ENCODE measurements at regions not wholly inside any gene's neighbourhood (a gene's known extent, or its start where the extent isn't known, plus 50 kb on each side); places are given as distances from the start of the nearest gene placed in this dataset.

DNA sequence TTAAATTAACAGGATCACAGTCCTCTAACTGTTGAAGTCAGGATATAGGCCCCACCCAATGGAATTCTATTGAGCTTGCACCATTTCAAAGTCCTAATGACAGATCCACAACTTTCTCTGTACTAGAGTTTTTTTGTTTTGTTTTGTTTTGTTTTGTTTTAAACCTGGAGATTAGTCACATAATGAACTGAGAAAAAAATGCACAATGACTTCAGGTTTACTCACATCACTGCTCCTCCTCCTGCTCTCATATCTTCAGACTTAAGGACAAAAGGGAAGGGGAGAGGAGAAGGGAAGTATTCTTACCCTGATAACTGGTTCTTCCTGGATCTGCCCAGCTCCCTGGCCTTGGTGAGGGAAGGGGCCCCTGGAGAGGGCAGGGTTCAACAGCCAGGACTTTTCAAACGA, 208.2 kb upstream of the EPHA4 start:
- no peaks in the 10 kb centered on the region for H3K27me3 ChIP-seq (ENCODE audit: control insufficient read depth, insufficient read depth, low read length)
- H3K4me3 ChIP-seq (replicated peaks in 1 of 4; ENCODE audit: control extremely low read depth in 1 of 4, insufficient read depth in 1 of 4, low read depth in 3 of 4, low read length in 4 of 4) = no peak overlapping the region
- H3K36me3 ChIP-seq (ENCODE audit: control insufficient read depth, insufficient read depth, low read length) = no peaks in the 10 kb centered on the region
- H4K20me1 ChIP-seq (ENCODE audit: control insufficient read depth, extremely low read depth, insufficient read depth, low read length) = no peaks in the 10 kb centered on the region
- H2AFZ ChIP-seq (ENCODE audit: low read length) = no peak overlapping the region
- H3K9me3 ChIP-seq (ENCODE audit: control insufficient read depth, insufficient read depth, low read depth, low read length) = no peaks in the 10 kb centered on the region
- peak overlapping the region; percentile 63 for H3K27ac ChIP-seq (ENCODE audit: insufficient read depth, low read length)
- no peaks in the 10 kb centered on the region for H3K79me2 ChIP-seq (ENCODE audit: control insufficient read depth, insufficient read depth, low read length)
- no peaks in the 10 kb centered on the region for H3K4me1 ChIP-seq (ENCODE audit: control insufficient read depth, extremely low read depth, insufficient read depth, low read length)
- H3K9ac ChIP-seq (ENCODE audit: insufficient read depth, low read length) = no peak overlapping the region
- peak; percentile 51 to 84 for DNase-seq (ENCODE audit: low read depth in 2 of 2)
- TF ChIP-seq EZH2 (IDR thresholded peaks at IDR 0.05; ENCODE audit: low read length, missing control alignments) = no peak
- TF ChIP-seq, protein P1, sequence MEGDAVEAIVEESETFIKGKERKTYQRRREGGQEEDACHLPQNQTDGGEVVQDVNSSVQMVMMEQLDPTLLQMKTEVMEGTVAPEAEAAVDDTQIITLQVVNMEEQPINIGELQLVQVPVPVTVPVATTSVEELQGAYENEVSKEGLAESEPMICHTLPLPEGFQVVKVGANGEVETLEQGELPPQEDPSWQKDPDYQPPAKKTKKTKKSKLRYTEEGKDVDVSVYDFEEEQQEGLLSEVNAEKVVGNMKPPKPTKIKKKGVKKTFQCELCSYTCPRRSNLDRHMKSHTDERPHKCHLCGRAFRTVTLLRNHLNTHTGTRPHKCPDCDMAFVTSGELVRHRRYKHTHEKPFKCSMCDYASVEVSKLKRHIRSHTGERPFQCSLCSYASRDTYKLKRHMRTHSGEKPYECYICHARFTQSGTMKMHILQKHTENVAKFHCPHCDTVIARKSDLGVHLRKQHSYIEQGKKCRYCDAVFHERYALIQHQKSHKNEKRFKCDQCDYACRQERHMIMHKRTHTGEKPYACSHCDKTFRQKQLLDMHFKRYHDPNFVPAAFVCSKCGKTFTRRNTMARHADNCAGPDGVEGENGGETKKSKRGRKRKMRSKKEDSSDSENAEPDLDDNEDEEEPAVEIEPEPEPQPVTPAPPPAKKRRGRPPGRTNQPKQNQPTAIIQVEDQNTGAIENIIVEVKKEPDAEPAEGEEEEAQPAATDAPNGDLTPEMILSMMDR (conservative IDR thresholded peaks at IDR 0.05 in 1 of 2, IDR thresholded peaks at IDR 0.05 in 1 of 2; ENCODE audit: low read depth in 1 of 2, low read length in 2 of 2) = no peak
- peak overlapping the region; percentile 33 for H3K4me2 ChIP-seq (ENCODE audit: extremely low read depth, insufficient read depth, low read length)

DNA sequence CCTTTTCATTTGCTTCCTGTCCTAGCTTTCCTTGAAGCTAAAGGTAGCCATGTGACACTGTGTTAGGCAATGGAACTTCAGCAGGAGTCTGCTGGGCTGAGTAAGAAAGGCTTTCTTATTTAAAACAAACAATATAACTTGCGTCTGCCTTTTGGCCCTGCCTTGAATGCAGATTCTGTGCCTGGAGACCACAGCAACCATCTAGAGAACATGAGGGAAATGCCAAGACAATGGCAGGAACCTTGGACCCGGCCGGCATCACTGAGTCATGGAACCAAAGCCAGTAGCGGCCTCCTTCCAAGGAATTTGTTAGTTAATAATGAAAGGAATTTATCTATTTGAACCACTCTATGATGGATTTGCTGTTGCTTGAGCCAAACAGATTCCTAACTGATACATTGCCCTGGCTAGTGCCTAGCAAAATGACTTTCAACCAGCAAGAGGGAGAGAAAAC, 207.5 kb upstream of the EPHA4 start:
- H3K27me3 ChIP-seq (ENCODE audit: control insufficient read depth, insufficient read depth, low read length) = no peaks in the 10 kb centered on the region
- H3K79me2 ChIP-seq (ENCODE audit: control insufficient read depth, insufficient read depth, low read length) = no peaks in the 10 kb centered on the region
- H3K9ac ChIP-seq (ENCODE audit: insufficient read depth, low read length) = no peak overlapping the region
- peak overlapping the region; percentile 63 for H3K27ac ChIP-seq (ENCODE audit: insufficient read depth, low read length)
- H4K20me1 ChIP-seq (ENCODE audit: control insufficient read depth, extremely low read depth, insufficient read depth, low read length) = no peaks in the 10 kb centered on the region
- DNase-seq (ENCODE audit: low read depth in 2 of 2) = peak; percentile 68 to 97
- no peaks in the 10 kb centered on the region for H3K9me3 ChIP-seq (ENCODE audit: control insufficient read depth, insufficient read depth, low read depth, low read length)
- peak overlapping the region; percentile 54 for H3K4me2 ChIP-seq (ENCODE audit: extremely low read depth, insufficient read depth, low read length)
- no peak overlapping the region for H3K4me3 ChIP-seq (replicated peaks in 1 of 4; ENCODE audit: control extremely low read depth in 1 of 4, insufficient read depth in 1 of 4, low read depth in 3 of 4, low read length in 4 of 4)
- H2AFZ ChIP-seq (ENCODE audit: low read length) = peak overlapping the region; percentile 45
- TF ChIP-seq, protein P1 (conservative IDR thresholded peaks at IDR 0.05 in 1 of 2, IDR thresholded peaks at IDR 0.05 in 1 of 2; ENCODE audit: low read depth in 1 of 2, low read length in 2 of 2) = no peak
- TF ChIP-seq EZH2 (IDR thresholded peaks at IDR 0.05; ENCODE audit: low read length, missing control alignments) = no peak
- H3K4me1 ChIP-seq (ENCODE audit: control insufficient read depth, extremely low read depth, insufficient read depth, low read length) = no peaks in the 10 kb centered on the region
- H3K36me3 ChIP-seq (ENCODE audit: control insufficient read depth, insufficient read depth, low read length) = no peaks in the 10 kb centered on the region

GRCh38 chr2:221778025-221778424, 205.9 kb upstream of the EPHA4 start:
- Histone ChIP-seq H3K9me3 (ENCODE audit: control insufficient read depth, insufficient read depth, low read depth, low read length) (no peaks in the 10 kb centered on the region), H2AFZ (ENCODE audit: low read length) (no peak overlapping the region), H3K27ac (ENCODE audit: insufficient read depth, low read length) (no peak overlapping the region), H3K36me3 (ENCODE audit: control insufficient read depth, insufficient read depth, low read length) (no peaks in the 10 kb centered on the region), H3K79me2 (ENCODE audit: control insufficient read depth, insufficient read depth, low read length) (no peaks in the 10 kb centered on the region), H3K4me1 (ENCODE audit: control insufficient read depth, extremely low read depth, insufficient read depth, low read length) (no peaks in the 10 kb centered on the region), H3K9ac (ENCODE audit: insufficient read depth, low read length) (no peak overlapping the region), H3K4me2 (ENCODE audit: extremely low read depth, insufficient read depth, low read length) (no peak overlapping the region), H4K20me1 (ENCODE audit: control insufficient read depth, extremely low read depth, insufficient read depth, low read length) (no peaks in the 10 kb centered on the region), H3K4me3 (replicated peaks in 1 of 4; ENCODE audit: control extremely low read depth in 1 of 4, insufficient read depth in 1 of 4, low read depth in 3 of 4, low read length in 4 of 4) (no peak overlapping the region), H3K27me3 (ENCODE audit: control insufficient read depth, insufficient read depth, low read length) (no peaks in the 10 kb centered on the region)
- DNase-seq (ENCODE audit: low read depth in 2 of 2) = no peak
- TF ChIP-seq EZH2 (IDR thresholded peaks at IDR 0.05; ENCODE audit: low read length, missing control alignments) = no peak
- TF ChIP-seq, protein P1 (conservative IDR thresholded peaks at IDR 0.05 in 1 of 2, IDR thresholded peaks at IDR 0.05 in 1 of 2; ENCODE audit: low read depth in 1 of 2, low read length in 2 of 2) = no peak
